HEK293 (cell line): ENCODE measurements at regions not wholly inside any gene's neighbourhood (a gene's known extent, or its start where the extent isn't known, plus 50 kb on each side); places are given as distances from the start of the nearest gene placed in this dataset.

Experiments used
- CTCF ChIP-seq: fragments of 450-650 bp; formaldehyde crosslinking; IDR thresholded peaks from 2 replicates; pipeline ENCODE4 v1.5.1; 2016; ENCODE audit warnings: missing biosample characterization, missing genetic modification characterization
- PRDM6 ChIP-seq: fragments of 450-650 bp; formaldehyde crosslinking; IDR thresholded peaks from 2 replicates; pipeline ENCODE4 v1.5.1; 2017; ENCODE audit warnings: missing biosample characterization, missing genetic modification characterization
- WT1 ChIP-seq: fragments of 450-650 bp; formaldehyde crosslinking; IDR thresholded peaks from 2 replicates; pipeline ENCODE4 v1.5.1; 2016; ENCODE audit warnings: missing biosample characterization, missing genetic modification characterization
- ZBTB21 ChIP-seq: fragments of 450-650 bp; formaldehyde crosslinking; IDR thresholded peaks from 2 replicates; pipeline ENCODE4 v1.5.1; 2017; ENCODE audit warnings: missing biosample characterization, missing genetic modification characterization
- ZFP37 ChIP-seq: fragments of 450-650 bp; formaldehyde crosslinking; IDR thresholded peaks from 2 replicates; pipeline ENCODE4 v1.5.1; 2016; ENCODE audit warnings: missing biosample characterization, missing genetic modification characterization
- ZNF169 ChIP-seq: fragments of 450-650 bp; formaldehyde crosslinking; IDR thresholded peaks from 2 replicates; pipeline ENCODE4 v1.5.1; 2016; ENCODE audit warnings: missing biosample characterization, missing genetic modification characterization
- ZNF274 ChIP-seq, 2 experiments: fragments of 200-500 bp in 1 of 2; fragments of 450-650 bp in 1 of 2; sonication (Bioruptor generic) in 1 of 2; formaldehyde crosslinking in 1 of 2; IDR thresholded peaks; 2 replicates each; pipeline versions ENCODE4 v1.5.1 to v1.6.1; 2014 to 2016; ENCODE audit warnings: borderline replicate concordance in 1 of 2, inconsistent platforms in 1 of 2, low read length in 1 of 2, missing biosample characterization in 1 of 2, missing genetic modification characterization in 1 of 2
- ZNF514 ChIP-seq: fragments of 450-650 bp; formaldehyde crosslinking; IDR thresholded peaks from 2 replicates; pipeline ENCODE4 v1.5.1; 2016; ENCODE audit warnings: missing biosample characterization, missing genetic modification characterization

- TF ChIP-seq ZNF169 (tag by site-specific recombination) = no peak
- no peak for TF ChIP-seq ZNF514 (tag by site-specific recombination)
- no peak for TF ChIP-seq ZNF274 (IDR thresholded peaks at IDR 0.05; ENCODE audit: low read length)
- TF ChIP-seq ZNF274 (tag by site-specific recombination; IDR thresholded peaks at IDR 0.05; ENCODE audit: borderline replicate concordance) = no peak
- TF ChIP-seq WT1 (tag by site-specific recombination) = no peak
- TF ChIP-seq CTCF = no peak
- no peak for TF ChIP-seq ZBTB21 (tag by site-specific recombination)
- no peak for TF ChIP-seq PRDM6 (tag by site-specific recombination)
- TF ChIP-seq ZFP37 (tag by site-specific recombination) = no peak
Measured at GRCh38 chr4:111399623-111400022, 745.6 kb upstream of the FAM241A start.
